Calu3 (cell line): ENCODE measurements at regions not wholly inside any gene's neighbourhood (a gene's known extent, or its start where the extent isn't known, plus 50 kb on each side); places are given as distances from the start of the nearest gene placed in this dataset.

ENCODE experiments used
- BruUV-seq: library from RNA; stranded (reverse); fragments of 400-500 nt; replicated peaks from 2 replicates; lab custom pipeline; 2021; lab: Mats Ljungman, UMichigan
- CTCF ChIA-PET: fragments of 300-600 bp; sonication (Branson Sonifier 250); formaldehyde crosslinking; loops from one replicate; lab custom pipeline; 2022; ENCODE audit warnings: antibody characterized with exemption; lab: Charles Lee
- DNase-seq: peaks from one replicate; pipeline ENCODE4 v3.0.0; 2022
- H3K27ac Mint-ChIP-seq: one replicate; pipeline ENCODE4 v1.8.0; 2022; ENCODE audit warnings: mixed read lengths; ENCODE audit not compliant: unreplicated experiment
- H3K27me3 Mint-ChIP-seq: one replicate; pipeline ENCODE4 v1.8.0; 2022; ENCODE audit warnings: mixed read lengths; ENCODE audit not compliant: unreplicated experiment
- H3K36me3 Mint-ChIP-seq: one replicate; pipeline ENCODE4 v1.8.0; 2022; ENCODE audit warnings: mild to moderate bottlenecking, moderate library complexity, mixed read lengths; ENCODE audit not compliant: insufficient read depth, unreplicated experiment
- H3K4me1 Mint-ChIP-seq: one replicate; pipeline ENCODE4 v1.8.0; 2022; ENCODE audit warnings: mild to moderate bottlenecking, low read depth, mixed read lengths; ENCODE audit not compliant: unreplicated experiment
- H3K4me3 Mint-ChIP-seq: one replicate; pipeline ENCODE4 v1.8.0; 2022; ENCODE audit warnings: mild to moderate bottlenecking, low read depth, moderate library complexity, mixed read lengths; ENCODE audit not compliant: unreplicated experiment
- H3K9me3 Mint-ChIP-seq: one replicate; pipeline ENCODE4 v1.8.0; 2022; ENCODE audit warnings: low read depth, mixed read lengths; ENCODE audit not compliant: unreplicated experiment
- intact Hi-C: fragments of 100-400 bp; cut with micrococcal nuclease; formaldehyde crosslinking; loops from one replicate; pipeline ENCODE4 v1.10.0; 2022; ENCODE audit not compliant: unreplicated experiment
- TF ChIP-seq, protein P1 (sequence below): fragments of 200-600 bp; IDR thresholded peaks from one replicate; pipeline ENCODE4 v1.8.0; 2022; ENCODE audit warnings: antibody characterized with exemption; ENCODE audit not compliant: unreplicated experiment

DNA sequence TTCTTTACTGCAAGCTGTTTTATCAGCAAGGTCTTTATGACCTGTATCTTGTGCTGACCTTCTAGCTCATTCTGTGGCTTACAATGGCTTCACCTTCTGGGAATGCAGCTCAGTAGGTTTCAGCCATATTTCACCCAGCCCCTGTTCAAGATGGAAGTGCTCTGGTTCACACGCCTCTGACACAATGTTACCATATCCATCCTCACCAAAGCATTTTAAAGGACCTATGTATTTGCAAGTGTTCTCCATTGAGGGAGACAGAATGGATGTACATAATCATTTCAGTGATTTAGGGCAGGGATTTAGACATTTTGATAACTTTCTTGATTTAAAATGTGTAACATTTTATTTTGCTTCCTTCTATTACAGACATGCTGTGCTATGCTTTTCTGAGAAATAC is 182.3 kb upstream of the FN1 start:
- no peaks in the 10 kb centered on the region for H3K27me3 Mint-ChIP-seq
- H3K4me1 Mint-ChIP-seq: peaks cover 32% of the 10 kb centered on the region
- H3K27ac Mint-ChIP-seq: no peak overlapping the region
- no TSS peak for BruUV-seq
- TF ChIP-seq, protein P1, sequence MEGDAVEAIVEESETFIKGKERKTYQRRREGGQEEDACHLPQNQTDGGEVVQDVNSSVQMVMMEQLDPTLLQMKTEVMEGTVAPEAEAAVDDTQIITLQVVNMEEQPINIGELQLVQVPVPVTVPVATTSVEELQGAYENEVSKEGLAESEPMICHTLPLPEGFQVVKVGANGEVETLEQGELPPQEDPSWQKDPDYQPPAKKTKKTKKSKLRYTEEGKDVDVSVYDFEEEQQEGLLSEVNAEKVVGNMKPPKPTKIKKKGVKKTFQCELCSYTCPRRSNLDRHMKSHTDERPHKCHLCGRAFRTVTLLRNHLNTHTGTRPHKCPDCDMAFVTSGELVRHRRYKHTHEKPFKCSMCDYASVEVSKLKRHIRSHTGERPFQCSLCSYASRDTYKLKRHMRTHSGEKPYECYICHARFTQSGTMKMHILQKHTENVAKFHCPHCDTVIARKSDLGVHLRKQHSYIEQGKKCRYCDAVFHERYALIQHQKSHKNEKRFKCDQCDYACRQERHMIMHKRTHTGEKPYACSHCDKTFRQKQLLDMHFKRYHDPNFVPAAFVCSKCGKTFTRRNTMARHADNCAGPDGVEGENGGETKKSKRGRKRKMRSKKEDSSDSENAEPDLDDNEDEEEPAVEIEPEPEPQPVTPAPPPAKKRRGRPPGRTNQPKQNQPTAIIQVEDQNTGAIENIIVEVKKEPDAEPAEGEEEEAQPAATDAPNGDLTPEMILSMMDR: no peak
- peaks cover 3% of the 10 kb centered on the region for H3K9me3 Mint-ChIP-seq
- intact Hi-C loops: loop anchor here (10.0 kb wide), 1 partner anchor 207 kb away; no protein-coding TSS in a partner anchor
- CTCF ChIA-PET: no interaction called here
- H3K4me3 Mint-ChIP-seq: no peak overlapping the region
- no peaks in the 10 kb centered on the region for H3K36me3 Mint-ChIP-seq
- no peak for DNase-seq

DNA sequence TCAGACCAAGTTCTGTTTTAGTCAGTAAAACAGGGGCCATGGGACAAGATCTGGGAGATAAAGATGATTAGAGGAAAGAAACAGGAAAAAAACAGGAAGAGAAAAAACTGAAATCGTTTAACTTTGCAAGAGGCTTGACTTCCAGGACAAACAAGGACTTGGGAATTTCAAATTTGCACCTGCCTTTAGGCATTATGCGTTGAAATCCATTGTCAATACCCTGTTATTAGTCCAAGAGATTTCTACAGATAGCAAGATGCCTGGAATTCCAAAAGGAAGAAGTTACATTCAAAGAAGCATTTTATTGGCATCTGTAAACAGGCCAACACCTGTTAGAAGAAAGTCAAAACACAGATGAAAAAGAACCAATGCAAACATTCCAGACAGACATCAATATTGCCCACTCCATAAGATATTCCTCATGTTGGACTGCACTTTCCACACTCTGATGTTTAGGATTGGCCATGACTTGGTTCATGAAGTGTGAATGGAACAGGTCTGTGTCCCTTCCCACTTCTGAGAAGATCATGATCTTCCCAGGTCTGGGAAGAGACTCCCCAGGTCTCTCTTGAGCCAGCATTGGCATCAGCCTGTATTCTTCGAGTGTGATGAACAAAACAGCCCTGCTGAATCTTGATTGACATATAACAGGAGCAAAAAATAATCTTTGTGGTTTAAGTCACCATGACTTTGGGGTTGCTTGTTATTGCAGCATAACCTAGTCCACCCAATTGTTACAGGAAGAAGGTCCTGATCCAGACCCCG is 181.4 kb upstream of the FN1 start:
- TF ChIP-seq, protein P1: no peak

DNA sequence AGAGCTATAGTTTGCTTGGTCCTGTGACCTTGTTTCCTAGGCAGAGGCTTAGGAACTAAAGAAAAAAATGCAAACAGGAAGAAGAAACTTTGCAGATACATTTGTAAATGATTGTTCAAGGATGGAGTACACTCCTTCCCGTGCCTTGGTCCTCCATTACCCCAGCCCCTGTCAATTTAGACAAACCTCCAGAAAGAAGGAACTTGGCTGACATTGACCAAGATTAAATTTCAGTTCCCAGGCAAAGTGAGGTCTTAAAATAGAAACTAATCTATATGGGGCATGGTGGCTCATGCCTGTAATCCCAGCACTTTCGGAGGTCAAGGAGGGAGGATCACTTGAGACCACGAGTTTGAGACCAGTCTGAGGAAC is 179.9 kb upstream of the FN1 start:
- H3K4me1 Mint-ChIP-seq: peaks cover 49% of the 10 kb centered on the region
- CTCF ChIA-PET: no interaction called here
- H3K27ac Mint-ChIP-seq: no peak overlapping the region
- TF ChIP-seq, protein P1: no peak
- no peak for DNase-seq
- no peak overlapping the region for H3K4me3 Mint-ChIP-seq
- H3K36me3 Mint-ChIP-seq: no peaks in the 10 kb centered on the region
- intact Hi-C loops: loop anchor here (10.0 kb wide), 1 partner anchor 209 kb away; no protein-coding TSS in a partner anchor
- H3K27me3 Mint-ChIP-seq: no peaks in the 10 kb centered on the region
- no TSS peak for BruUV-seq
- H3K9me3 Mint-ChIP-seq: peaks cover 3% of the 10 kb centered on the region

More for the DNA sequence above, 181.4 kb upstream of the FN1 start:
- H3K4me3 Mint-ChIP-seq: no peak overlapping the region
- no peaks in the 10 kb centered on the region for H3K27me3 Mint-ChIP-seq
- peaks cover 3% of the 10 kb centered on the region for H3K9me3 Mint-ChIP-seq
- no peaks in the 10 kb centered on the region for H3K36me3 Mint-ChIP-seq
- peaks cover 41% of the 10 kb centered on the region for H3K4me1 Mint-ChIP-seq
- DNase-seq: no peak
- CTCF ChIA-PET: no interaction called here
- intact Hi-C loops: loop anchor here (10.0 kb wide), 1 partner anchor 208 kb away; no protein-coding TSS in a partner anchor
- no peak overlapping the region for H3K27ac Mint-ChIP-seq
- BruUV-seq: no TSS peak

DNA sequence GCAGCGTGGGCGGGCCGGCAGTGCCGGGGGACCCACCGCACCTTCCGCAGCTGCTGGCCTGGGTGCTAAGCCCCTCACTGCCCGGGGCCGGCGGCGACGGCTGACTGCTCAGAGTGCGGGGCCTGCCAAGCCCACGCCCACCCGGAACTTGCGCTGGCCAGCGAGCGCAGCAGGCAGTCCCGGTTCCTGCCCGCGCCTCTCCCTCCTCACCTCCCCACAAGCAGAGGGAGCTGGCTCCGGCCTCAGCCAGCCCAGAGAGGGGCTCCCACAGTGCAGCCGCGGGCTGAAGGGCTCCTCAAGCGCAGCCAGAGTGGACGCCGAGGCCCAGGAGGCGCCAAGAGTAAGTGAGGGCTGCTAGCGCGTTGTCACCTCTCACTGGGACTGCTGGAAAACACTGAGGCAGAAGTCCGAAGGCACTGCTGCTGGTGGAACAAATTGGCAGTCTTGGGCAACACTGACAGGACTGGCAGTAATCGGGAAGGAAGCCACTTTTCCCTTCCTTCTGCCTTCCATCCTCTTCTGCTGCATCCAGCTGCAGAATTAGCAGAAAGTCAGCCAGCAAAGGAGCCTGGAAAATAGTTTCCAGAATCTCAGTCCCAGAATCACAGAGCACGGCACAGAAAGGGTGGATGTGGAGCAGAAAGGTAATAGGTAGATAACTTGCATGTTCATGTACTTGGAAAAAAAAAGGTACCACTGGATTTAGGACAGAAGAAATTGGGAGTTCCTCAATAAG is 179.4 kb upstream of the FN1 start:
- Mint-ChIP-seq H3K27ac (no peak overlapping the region), H3K27me3 (no peaks in the 10 kb centered on the region), H3K36me3 (no peaks in the 10 kb centered on the region), H3K9me3 (peaks cover 3% of the 10 kb centered on the region), H3K4me1 (peaks cover 48% of the 10 kb centered on the region), H3K4me3 (no peak overlapping the region)
- intact Hi-C loops: loop anchor here (10.0 kb wide), 1 partner anchor 210 kb away; no protein-coding TSS in a partner anchor
- DNase-seq: no peak
- TF ChIP-seq, protein P1: no peak
- BruUV-seq: no TSS peak
- CTCF ChIA-PET: interaction anchor here (0.6 kb wide), 1 partner anchor 384 kb away, joined by 4 read pairs; no protein-coding TSS in a partner anchor
